ENCODE measurements at regions not wholly inside any gene's neighbourhood (a gene's known extent, or its start where the extent isn't known, plus 50 kb on each side); places are given as distances from the start of the nearest gene placed in this dataset.

GRCh38 chr5:25881318-25882036 lies 1156.9 kb downstream of the CDH9 start:
- no peak overlapping the region for H3K27ac Mint-ChIP-seq
- H3K4me3 Mint-ChIP-seq: no peak overlapping the region
- no peaks in the 10 kb centered on the region for H3K27me3 Mint-ChIP-seq
- peaks cover 11% of the 10 kb centered on the region for H3K9me3 Mint-ChIP-seq
- DNase-seq (ENCODE audit: extremely low spot score, unreplicated experiment): no peak
- no peaks in the 10 kb centered on the region for H3K4me1 Mint-ChIP-seq (ENCODE audit: unreplicated experiment)
- no peak for TF ChIP-seq CTCF (conservative IDR thresholded peaks at IDR 0.05)
- no peaks in the 10 kb centered on the region for H3K36me3 Mint-ChIP-seq

GRCh38 chr5:25863811-25864210 lies 1174.6 kb downstream of the CDH9 start:
- Mint-ChIP-seq H3K27ac (no peak overlapping the region), H3K27me3 (no peaks in the 10 kb centered on the region), H3K4me1 (ENCODE audit: unreplicated experiment) (no peaks in the 10 kb centered on the region), H3K9me3 (peaks cover 13% of the 10 kb centered on the region), H3K36me3 (no peaks in the 10 kb centered on the region), H3K4me3 (no peak overlapping the region)
- TF ChIP-seq CTCF (conservative IDR thresholded peaks at IDR 0.05): no peak
- DNase-seq (ENCODE audit: extremely low spot score, unreplicated experiment): no peak

- H3K27me3 Mint-ChIP-seq: no peaks in the 10 kb centered on the region
- no peak overlapping the region for H3K27ac Mint-ChIP-seq
- H3K36me3 Mint-ChIP-seq: no peaks in the 10 kb centered on the region
- TF ChIP-seq CTCF (conservative IDR thresholded peaks at IDR 0.05): no peak
- no peak for DNase-seq (ENCODE audit: extremely low spot score, unreplicated experiment)
- H3K4me1 Mint-ChIP-seq (ENCODE audit: unreplicated experiment): no peaks in the 10 kb centered on the region
- peaks cover 13% of the 10 kb centered on the region for H3K9me3 Mint-ChIP-seq
- no peak overlapping the region for H3K4me3 Mint-ChIP-seq
These were observed 1176.1 kb downstream of the CDH9 start for GRCh38 chr5:25862276-25862675.

- no peak for DNase-seq (ENCODE audit: extremely low spot score, unreplicated experiment)
These were observed 1180.4 kb downstream of the CDH9 start for GRCh38 chr5:25858019-25858418.

GRCh38 chr5:25851301-25851700 lies 1187.1 kb downstream of the CDH9 start:
- H3K4me3 Mint-ChIP-seq: no peak overlapping the region
- no peaks in the 10 kb centered on the region for H3K4me1 Mint-ChIP-seq (ENCODE audit: unreplicated experiment)
- H3K9me3 Mint-ChIP-seq: no peaks in the 10 kb centered on the region
- no peaks in the 10 kb centered on the region for H3K27me3 Mint-ChIP-seq
- no peak for TF ChIP-seq CTCF (conservative IDR thresholded peaks at IDR 0.05)
- H3K27ac Mint-ChIP-seq: no peak overlapping the region
- DNase-seq (ENCODE audit: extremely low spot score, unreplicated experiment): no peak
- H3K36me3 Mint-ChIP-seq: no peaks in the 10 kb centered on the region

More at GRCh38 chr5:25858019-25858418, 1180.4 kb downstream of the CDH9 start:
- Mint-ChIP-seq H3K4me1 (ENCODE audit: unreplicated experiment) (no peaks in the 10 kb centered on the region), H3K36me3 (no peaks in the 10 kb centered on the region), H3K9me3 (peaks cover 13% of the 10 kb centered on the region), H3K4me3 (no peak overlapping the region), H3K27ac (no peak overlapping the region), H3K27me3 (no peaks in the 10 kb centered on the region)
- TF ChIP-seq CTCF (conservative IDR thresholded peaks at IDR 0.05): peak; percentile 53

All from type B pancreatic cell (in vitro differentiated cells).